ENCODE measurements at regions not wholly inside any gene's neighbourhood (a gene's known extent, or its start where the extent isn't known, plus 50 kb on each side); places are given as distances from the start of the nearest gene placed in this dataset.
A peak's percentile ranks its signal among the peaks of the same experiment; 100 is the strongest.

DNA sequence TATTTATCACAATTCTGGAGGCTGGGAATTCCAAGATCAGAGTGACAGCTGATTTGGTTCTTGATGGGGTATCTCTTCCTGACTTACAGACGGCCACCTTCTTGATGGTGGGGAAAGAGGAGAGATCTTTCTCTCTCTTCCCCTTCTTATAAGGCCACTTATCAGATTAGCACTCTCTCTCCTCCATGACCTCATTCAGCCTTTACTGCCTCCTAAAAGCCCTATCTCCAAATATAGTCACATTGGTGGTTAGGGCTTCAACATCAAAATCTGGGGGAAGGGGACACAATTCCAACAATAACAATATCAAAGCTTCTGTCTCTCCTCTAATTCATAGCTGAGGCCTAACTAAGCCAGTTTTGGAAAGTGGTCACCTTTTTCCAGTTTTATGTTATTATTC lies 91.7 kb upstream of the MBNL1 start:
- H3K4me3 ChIP-seq (ENCODE audit: low read length) = no peak overlapping the region
- no peak for TF ChIP-seq CTCF (IDR thresholded peaks at IDR 0.05; ENCODE audit: insufficient read depth, low read depth, low read length, missing control alignments)
- DNase-seq (ENCODE audit: low read depth) = no peak

- no peak overlapping the region for H3K4me3 ChIP-seq (ENCODE audit: low read length)
- no peak for TF ChIP-seq CTCF (IDR thresholded peaks at IDR 0.05; ENCODE audit: insufficient read depth, low read depth, low read length, missing control alignments)
- DNase-seq (ENCODE audit: low read depth) = no peak
Observed at GRCh38 chr3:152177757-152178156, 91.0 kb upstream of the MBNL1 start.

DNA sequence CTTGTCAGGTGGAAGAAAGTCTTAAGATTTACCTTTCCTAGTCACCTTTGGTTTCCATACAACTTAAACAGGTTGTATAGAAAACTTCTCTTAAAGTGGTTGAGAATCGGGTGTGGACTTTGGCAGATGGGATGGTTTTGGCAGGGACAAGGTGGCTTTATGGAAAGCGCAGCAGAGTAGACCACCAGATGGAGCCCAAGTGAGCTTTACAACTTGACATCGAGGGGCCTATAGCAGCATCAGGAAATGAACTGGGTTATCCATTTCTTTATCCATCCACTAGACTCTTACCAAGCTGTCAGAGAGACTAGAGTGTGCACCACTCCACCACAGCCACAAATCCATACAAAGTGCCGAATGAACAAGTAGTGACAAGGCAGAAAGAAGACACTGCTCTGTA lies 85.3 kb upstream of the MBNL1 start:
- no peak overlapping the region for H3K4me3 ChIP-seq (ENCODE audit: low read length)
- TF ChIP-seq CTCF (IDR thresholded peaks at IDR 0.05; ENCODE audit: insufficient read depth, low read depth, low read length, missing control alignments) = no peak
- DNase-seq (ENCODE audit: low read depth) = no peak

DNA sequence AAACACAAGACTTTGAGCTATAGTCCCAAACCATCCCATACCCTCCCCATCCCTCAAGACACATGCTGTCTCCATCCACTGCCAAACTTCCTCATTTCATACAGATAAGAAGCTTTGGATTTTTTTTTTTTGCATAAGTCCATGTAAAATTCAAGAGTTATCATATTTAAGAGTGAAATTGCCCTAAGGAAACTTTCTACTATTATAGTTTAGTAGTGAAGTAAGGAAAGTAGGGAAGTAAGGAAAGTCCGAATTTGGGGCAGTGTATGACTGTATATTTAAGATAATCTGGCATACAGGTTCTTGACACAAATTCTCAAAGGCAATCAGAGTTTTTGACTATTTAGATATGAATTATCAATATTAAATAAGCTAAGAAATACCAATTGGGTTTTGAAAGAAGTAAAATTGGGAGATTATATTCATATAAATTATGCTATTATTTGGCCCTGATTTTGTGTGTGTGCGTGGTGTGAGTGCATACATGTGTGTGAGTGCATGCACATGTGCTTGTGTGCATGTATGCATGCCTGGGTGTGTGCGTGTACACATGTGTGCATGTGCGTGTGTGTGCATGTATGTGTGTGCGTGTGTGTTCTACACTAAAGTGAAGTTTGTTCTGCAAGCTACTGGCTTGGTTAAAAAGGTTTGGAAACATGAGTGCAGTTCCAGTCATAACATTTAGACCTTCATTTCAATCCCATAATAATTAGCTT lies 83.6 kb upstream of the MBNL1 start:
- no peak overlapping the region for H3K4me3 ChIP-seq (ENCODE audit: low read length)
- DNase-seq (ENCODE audit: low read depth) = no peak
- TF ChIP-seq CTCF (IDR thresholded peaks at IDR 0.05; ENCODE audit: insufficient read depth, low read depth, low read length, missing control alignments) = no peak

GRCh38 chr3:152185891-152186630 lies 82.7 kb upstream of the MBNL1 start:
- no peak for TF ChIP-seq CTCF (IDR thresholded peaks at IDR 0.05; ENCODE audit: insufficient read depth, low read depth, low read length, missing control alignments)
- H3K4me3 ChIP-seq (ENCODE audit: low read length) = no peak overlapping the region
- peak; percentile 37 for DNase-seq (ENCODE audit: low read depth)

DNA sequence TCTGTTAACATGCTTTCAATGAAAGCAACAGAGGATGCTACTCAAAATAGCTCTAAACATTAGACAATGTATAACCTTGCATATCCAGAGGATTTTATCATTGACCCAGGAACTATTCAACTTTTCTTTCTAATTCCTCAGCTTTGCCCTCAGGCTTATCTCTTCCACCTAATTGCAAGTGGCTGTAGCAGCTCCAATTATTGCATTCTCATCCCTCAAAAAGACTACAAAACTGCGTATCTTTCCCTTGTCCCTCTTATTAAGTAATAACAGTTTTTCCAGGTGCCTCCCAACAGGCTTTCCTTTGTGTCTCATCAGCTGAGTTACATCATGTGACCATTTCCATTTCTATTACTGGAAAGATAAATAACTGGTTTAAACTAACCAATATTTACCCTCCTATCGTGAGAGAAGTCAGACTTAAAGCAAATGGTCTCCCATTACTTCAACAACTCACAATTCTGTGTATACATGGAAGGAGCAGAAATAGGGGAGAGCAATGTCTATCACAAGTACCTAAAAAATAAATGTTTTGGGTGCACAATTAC lies 78.0 kb upstream of the MBNL1 start:
- no peak for DNase-seq (ENCODE audit: low read depth)
- no peak overlapping the region for H3K4me3 ChIP-seq (ENCODE audit: low read length)
- TF ChIP-seq CTCF (IDR thresholded peaks at IDR 0.05; ENCODE audit: insufficient read depth, low read depth, low read length, missing control alignments) = no peak

Data from epithelial cell of esophagus (primary cell).